ENCODE measurements at regions not wholly inside any gene's neighbourhood (a gene's known extent, or its start where the extent isn't known, plus 50 kb on each side); places are given as distances from the start of the nearest gene placed in this dataset.

- CTCF ChIA-PET = interaction anchor here (0.7 to 0.9 kb wide), 2 partner anchors 76 to 612 kb away, joined by 3 to 4 read pairs; no protein-coding TSS in a partner anchor
Measured at GRCh38 chr4:173913496-173913895, 370.0 kb downstream of the FBXO8 start.

DNA sequence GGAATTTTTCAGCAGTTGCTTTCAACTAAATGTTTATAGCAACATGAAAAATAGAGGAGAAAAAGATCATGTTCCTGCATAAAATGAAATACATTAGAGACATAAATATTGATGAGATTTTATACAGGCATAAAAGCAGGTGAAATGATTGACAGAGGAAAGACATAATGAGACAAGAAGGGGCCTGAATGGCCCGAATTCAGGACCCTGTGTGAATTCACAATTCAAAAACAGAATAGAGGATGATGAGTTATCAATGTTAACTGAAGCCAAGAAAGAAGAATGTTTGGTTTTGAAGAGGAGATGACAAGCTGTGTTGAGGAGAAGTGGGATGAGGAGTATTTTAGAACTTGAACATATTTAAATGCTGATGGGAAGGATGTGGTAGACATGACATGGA, 371.1 kb downstream of the FBXO8 start:
- ChIA-PET POLR2A (no interaction called here), CTCF (no interaction called here)
- DNase-seq (ENCODE audit: extremely low spot score) = no peak
- TF ChIP-seq BHLHE40 (IDR thresholded peaks at IDR 0.05; ENCODE audit: borderline replicate concordance) = no peak
- no peak for TF ChIP-seq NFRKB (IDR thresholded peaks at IDR 0.05)
- no peak for TF ChIP-seq FOXM1 (IDR thresholded peaks at IDR 0.05; ENCODE audit: borderline replicate concordance)

More at GRCh38 chr4:173913496-173913895, 370.0 kb downstream of the FBXO8 start:
- no peak for DNase-seq (ENCODE audit: extremely low spot score)
- no peak for TF ChIP-seq L3MBTL2 (conservative IDR thresholded peaks at IDR 0.05)
- TF ChIP-seq HDGF (IDR thresholded peaks at IDR 0.05; ENCODE audit: borderline replicate concordance) = no peak
- no peak for TF ChIP-seq FOXM1 (IDR thresholded peaks at IDR 0.05; ENCODE audit: borderline replicate concordance)
- TF ChIP-seq BHLHE40 (IDR thresholded peaks at IDR 0.05; ENCODE audit: borderline replicate concordance) = no peak
- no peak for TF ChIP-seq SP1 (IDR thresholded peaks at IDR 0.05)
- no peak for TF ChIP-seq FOXA1 (IDR thresholded peaks at IDR 0.05)
- TF ChIP-seq ELF4 (IDR thresholded peaks at IDR 0.05) = no peak
- TF ChIP-seq ZNF384 (IDR thresholded peaks at IDR 0.05) = no peak
- TF ChIP-seq TARDBP (IDR thresholded peaks at IDR 0.05) = no peak
- POLR2A ChIA-PET = no interaction called here

DNA sequence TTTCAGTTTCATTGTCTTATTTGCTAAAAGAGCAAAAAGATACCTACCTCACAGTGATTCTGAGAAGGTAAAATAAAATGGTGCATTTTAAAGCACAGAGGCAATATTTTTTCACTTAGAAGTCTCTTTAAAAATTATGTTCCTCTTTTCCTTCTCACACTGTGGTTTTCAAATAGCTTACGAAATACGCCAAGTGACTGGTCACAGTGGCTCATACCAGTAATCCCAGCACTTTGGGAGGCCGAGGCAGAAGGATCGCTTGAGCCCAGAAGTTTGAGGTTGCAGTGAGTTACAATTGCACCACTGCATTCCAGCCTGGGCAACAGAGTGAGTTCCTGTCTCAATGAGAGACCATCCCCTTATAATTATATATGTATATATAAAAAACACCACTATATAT, 372.6 kb downstream of the FBXO8 start:
- DNase-seq (ENCODE audit: extremely low spot score) = no peak
- no peak for TF ChIP-seq ZNF384 (IDR thresholded peaks at IDR 0.05)
- ChIA-PET POLR2A (no interaction called here), CTCF (no interaction called here)

- ChIA-PET CTCF (no interaction called here), POLR2A (no interaction called here)
- TF ChIP-seq FOXK2 (IDR thresholded peaks at IDR 0.05) (no peak), FOXA1 (IDR thresholded peaks at IDR 0.05) (no peak), ARNT (IDR thresholded peaks at IDR 0.05) (no peak), ELF4 (IDR thresholded peaks at IDR 0.05) (no peak), NFRKB (IDR thresholded peaks at IDR 0.05) (no peak), HDGF (IDR thresholded peaks at IDR 0.05; ENCODE audit: borderline replicate concordance) (no peak), FOXM1 (IDR thresholded peaks at IDR 0.05; ENCODE audit: borderline replicate concordance) (no peak), CTBP1 (IDR thresholded peaks at IDR 0.05; ENCODE audit: borderline replicate concordance) (no peak), PKNOX1 (IDR thresholded peaks at IDR 0.05) (no peak), L3MBTL2 (conservative IDR thresholded peaks at IDR 0.05) (no peak), LEF1 (IDR thresholded peaks at IDR 0.05; ENCODE audit: borderline replicate concordance) (no peak), SP1 (IDR thresholded peaks at IDR 0.05) (no peak), BHLHE40 (IDR thresholded peaks at IDR 0.05; ENCODE audit: borderline replicate concordance) (no peak), SUZ12 (IDR thresholded peaks at IDR 0.05) (no peak), ZNF384 (IDR thresholded peaks at IDR 0.05) (no peak), TARDBP (IDR thresholded peaks at IDR 0.05) (no peak)
- DNase-seq (ENCODE audit: extremely low spot score) = no peak
Measured at GRCh38 chr4:173909294-173909693, 374.2 kb downstream of the FBXO8 start.

DNA sequence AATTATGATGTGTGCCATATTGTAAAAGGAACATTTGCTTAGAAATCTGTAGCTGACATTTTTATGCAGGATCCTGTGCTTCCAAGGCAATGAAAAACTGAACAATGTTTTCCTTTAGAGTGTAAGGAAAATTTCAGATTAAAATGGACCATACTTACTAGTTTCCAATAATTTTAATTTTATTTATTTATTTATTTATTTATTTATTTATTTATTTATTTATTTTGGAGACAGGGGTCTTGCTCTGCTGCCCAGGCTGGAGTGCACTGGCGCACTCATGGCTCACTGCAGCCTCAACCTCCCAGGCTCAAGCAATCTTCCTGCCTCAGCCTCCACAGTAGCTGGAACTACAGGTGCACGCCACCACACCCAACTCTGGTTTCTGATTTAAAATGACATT, 369.8 kb upstream of the HAND2 start:
- DNase-seq (ENCODE audit: extremely low spot score) = no peak
- POLR2A ChIA-PET = no interaction called here
- TF ChIP-seq BHLHE40 (IDR thresholded peaks at IDR 0.05; ENCODE audit: borderline replicate concordance) (no peak), TARDBP (IDR thresholded peaks at IDR 0.05) (no peak), CTBP1 (IDR thresholded peaks at IDR 0.05; ENCODE audit: borderline replicate concordance) (no peak), FOXA1 (IDR thresholded peaks at IDR 0.05) (no peak), PKNOX1 (IDR thresholded peaks at IDR 0.05) (no peak), LEF1 (IDR thresholded peaks at IDR 0.05; ENCODE audit: borderline replicate concordance) (no peak), FOXM1 (IDR thresholded peaks at IDR 0.05; ENCODE audit: borderline replicate concordance) (no peak), FOXK2 (IDR thresholded peaks at IDR 0.05) (no peak), HDGF (IDR thresholded peaks at IDR 0.05; ENCODE audit: borderline replicate concordance) (no peak), SUZ12 (IDR thresholded peaks at IDR 0.05) (no peak), NFRKB (IDR thresholded peaks at IDR 0.05) (no peak)
- CTCF ChIA-PET = no interaction called here

DNA sequence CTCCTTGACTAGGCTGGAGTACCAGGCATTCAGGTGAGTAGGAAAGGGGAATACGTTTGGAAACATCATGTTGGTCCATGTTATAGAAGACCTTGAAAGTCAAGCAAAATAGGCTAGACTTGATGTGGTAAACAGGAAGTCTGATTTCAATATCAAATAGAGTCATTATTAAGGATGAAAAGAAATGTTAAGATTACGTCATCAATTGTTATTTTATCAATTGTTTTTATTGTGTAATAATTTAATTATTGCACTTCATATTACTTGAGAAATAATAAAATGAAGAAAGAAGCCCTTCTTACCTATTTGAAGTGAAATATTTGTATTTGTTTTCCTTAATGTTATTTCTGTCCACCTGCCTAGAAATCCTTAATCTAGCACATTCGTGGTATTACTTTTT, 361.0 kb upstream of the HAND2 start:
- TF ChIP-seq L3MBTL2 (conservative IDR thresholded peaks at IDR 0.05) = no peak
- POLR2A ChIA-PET = no interaction called here
- DNase-seq (ENCODE audit: extremely low spot score) = no peak
- CTCF ChIA-PET = no interaction called here

GRCh38 chr4:173883821-173884220, 353.8 kb upstream of the HAND2 start:
- DNase-seq (ENCODE audit: extremely low spot score) = no peak
- ChIA-PET POLR2A (no interaction called here), CTCF (no interaction called here)
- TF ChIP-seq TARDBP (IDR thresholded peaks at IDR 0.05) (no peak), L3MBTL2 (conservative IDR thresholded peaks at IDR 0.05) (no peak), BHLHE40 (IDR thresholded peaks at IDR 0.05; ENCODE audit: borderline replicate concordance) (no peak), SUZ12 (IDR thresholded peaks at IDR 0.05) (no peak), ZNF384 (IDR thresholded peaks at IDR 0.05) (no peak), PKNOX1 (IDR thresholded peaks at IDR 0.05) (no peak), CTBP1 (IDR thresholded peaks at IDR 0.05; ENCODE audit: borderline replicate concordance) (no peak), LEF1 (IDR thresholded peaks at IDR 0.05; ENCODE audit: borderline replicate concordance) (no peak), FOXA1 (IDR thresholded peaks at IDR 0.05) (no peak), ELF4 (IDR thresholded peaks at IDR 0.05) (no peak), ARNT (IDR thresholded peaks at IDR 0.05) (no peak), FOXM1 (IDR thresholded peaks at IDR 0.05; ENCODE audit: borderline replicate concordance) (no peak), SP1 (IDR thresholded peaks at IDR 0.05) (no peak), FOXK2 (IDR thresholded peaks at IDR 0.05) (no peak), NFRKB (IDR thresholded peaks at IDR 0.05) (no peak)

Measured in HEK293T (cell line).